ENCODE measurements at regions not wholly inside any gene's neighbourhood (a gene's known extent, or its start where the extent isn't known, plus 50 kb on each side); places are given as distances from the start of the nearest gene placed in this dataset.

DNA sequence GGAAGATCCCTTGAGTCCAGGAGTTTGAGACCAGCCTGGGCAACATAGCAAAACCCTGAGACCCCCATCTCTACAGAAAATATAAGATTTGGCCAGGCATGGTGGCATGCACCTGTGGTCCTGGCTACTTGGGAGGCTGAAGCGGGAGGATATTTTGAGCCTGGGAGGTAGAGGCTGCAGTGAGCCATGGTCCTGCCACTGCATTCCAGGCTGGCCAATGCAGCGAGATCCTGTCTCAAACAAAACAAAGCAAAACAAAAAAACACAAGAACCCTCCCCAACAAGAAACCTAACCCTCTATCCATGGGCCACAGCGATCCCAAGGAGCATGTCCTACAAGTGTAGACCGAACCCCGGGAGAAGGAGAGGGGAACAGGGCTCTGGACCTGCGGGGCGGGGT lies 133.3 kb downstream of the MGAT5B start:
- DNase-seq, result no peak

DNA sequence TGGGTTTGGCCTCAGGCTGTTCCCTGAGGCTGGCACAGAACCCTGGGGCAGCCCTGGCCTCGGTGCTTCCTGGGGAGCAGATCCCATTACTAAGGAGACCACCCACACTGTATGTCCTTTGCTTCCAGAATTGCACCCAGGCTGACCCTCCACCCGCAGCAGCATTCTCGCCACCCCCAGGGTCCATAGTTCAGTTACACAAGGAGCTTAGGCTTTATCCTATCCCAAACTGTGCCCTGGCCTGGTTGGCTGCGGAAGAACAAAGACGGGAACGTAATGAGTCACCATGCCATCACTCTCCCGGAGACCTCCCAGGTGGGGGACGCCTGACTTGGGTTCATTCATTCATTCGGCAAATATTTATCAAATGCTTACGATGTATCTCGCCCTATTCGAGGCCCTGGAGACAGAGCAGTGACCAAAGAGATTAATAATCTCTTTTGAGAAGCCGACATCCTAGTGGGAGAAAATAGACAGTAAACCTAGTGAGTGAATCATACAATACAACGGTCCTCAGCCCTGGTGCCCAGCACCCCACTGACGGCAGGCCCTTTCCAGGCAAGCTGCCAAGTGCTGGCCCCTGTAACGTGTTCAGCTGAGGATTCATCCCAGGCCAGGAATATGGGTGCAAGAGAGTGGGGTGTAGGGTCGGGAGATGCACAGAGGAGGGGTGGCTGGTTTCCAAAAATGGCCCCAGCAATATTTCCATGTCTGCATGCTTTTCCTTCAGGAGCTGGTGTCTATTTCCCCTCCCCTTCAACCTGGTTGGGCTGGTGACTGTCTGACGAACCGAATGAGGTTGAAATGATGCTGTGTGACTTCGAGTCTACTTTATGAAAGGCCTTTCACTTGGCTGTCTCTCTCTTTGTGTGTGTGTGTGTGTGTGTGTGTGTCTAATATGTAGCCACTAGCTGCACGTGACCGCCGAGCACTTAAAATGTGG lies 134.2 kb downstream of the MGAT5B start:
- DNase-seq, result no peak

DNA sequence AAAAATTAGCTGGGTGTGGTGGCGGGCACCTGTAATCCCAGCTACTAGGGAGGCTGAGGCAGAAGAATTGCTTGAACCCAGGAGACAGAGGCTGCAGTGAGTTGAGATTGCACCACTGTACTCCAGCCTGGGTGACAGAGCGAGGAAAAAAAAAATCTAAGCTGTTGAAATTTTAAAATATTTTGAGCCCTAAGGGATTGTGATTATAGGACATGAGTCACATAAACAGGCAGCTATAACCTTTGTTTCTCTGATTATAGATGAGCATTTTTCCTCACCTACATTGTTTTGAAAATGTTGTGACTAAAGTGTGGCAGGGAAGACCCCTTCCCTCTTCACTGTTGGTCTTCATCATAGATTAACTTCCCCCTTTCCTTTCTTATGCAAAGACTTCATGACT lies 135.5 kb downstream of the MGAT5B start:
- no peak for DNase-seq

DNA sequence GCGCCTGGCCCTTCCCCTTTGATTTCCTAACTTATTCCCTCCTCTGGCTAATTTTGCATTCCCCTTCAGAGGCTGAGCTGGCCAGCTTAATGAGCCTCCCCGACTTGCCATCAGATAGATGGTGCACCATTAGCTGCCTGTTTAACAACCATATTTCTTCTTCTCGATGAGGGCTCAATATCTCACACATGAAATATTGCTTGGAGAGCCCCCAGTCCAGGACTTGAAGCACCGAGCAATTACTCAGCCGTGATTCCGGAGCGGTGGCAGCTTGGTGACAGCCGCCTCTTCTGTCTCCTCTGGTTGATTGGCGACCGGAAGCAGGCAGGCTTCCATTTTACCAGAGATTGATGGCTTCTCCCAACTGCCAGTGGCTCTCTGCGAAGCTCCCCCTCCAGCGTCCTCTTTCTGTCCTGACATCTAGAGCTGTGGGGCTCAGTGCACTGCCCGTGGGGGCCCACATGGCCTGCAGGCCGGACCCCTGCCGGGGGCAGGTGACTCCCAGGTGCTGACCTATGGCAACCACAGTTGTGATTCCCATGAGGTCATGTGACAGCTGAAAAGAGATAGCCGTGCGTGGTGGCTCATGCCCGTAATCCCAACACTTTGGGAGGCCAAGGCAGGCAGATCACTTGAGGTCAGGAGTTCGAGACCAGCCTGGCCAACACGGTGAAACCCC lies 133.7 kb upstream of the SEC14L1 start:
- no peak for DNase-seq

DNA sequence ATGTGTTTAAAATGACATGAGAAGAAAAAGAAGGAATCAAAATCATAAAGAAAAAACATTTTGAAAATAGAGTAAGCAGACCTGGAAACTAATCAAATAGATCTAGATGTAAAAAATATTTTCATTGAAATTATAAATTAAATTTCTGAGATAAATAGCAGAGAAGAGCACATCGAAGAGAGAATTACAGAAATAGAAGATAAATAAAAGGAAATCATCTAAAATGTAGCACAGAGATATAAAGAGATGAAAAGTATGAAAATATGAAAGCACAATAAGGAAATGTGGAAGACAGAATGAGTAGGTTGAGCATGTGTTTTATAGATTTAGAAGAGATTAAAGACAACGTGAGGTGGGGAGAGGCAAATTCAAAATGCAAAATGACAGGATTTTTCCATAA lies 130.9 kb upstream of the SEC14L1 start:
- DNase-seq, result no peak

DNA sequence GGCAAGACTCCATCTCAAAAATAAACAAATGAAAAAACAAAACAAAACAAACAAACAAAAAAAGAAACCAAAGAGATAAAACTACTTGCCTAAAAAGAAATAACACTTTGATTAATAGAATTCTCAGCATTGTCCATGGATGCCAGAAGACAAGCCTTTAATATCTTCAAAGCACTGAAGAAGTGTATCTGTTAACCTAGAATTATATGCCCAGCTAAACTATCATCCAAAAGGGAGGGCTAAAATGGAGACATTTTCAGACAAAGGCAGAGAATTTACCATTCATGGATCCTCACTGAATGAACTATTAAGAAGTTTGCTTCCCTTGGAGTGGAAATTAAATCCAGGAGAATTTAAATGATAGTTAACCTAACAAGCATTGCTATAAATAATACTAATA lies 130.1 kb upstream of the SEC14L1 start:
- no peak for DNase-seq

DNA sequence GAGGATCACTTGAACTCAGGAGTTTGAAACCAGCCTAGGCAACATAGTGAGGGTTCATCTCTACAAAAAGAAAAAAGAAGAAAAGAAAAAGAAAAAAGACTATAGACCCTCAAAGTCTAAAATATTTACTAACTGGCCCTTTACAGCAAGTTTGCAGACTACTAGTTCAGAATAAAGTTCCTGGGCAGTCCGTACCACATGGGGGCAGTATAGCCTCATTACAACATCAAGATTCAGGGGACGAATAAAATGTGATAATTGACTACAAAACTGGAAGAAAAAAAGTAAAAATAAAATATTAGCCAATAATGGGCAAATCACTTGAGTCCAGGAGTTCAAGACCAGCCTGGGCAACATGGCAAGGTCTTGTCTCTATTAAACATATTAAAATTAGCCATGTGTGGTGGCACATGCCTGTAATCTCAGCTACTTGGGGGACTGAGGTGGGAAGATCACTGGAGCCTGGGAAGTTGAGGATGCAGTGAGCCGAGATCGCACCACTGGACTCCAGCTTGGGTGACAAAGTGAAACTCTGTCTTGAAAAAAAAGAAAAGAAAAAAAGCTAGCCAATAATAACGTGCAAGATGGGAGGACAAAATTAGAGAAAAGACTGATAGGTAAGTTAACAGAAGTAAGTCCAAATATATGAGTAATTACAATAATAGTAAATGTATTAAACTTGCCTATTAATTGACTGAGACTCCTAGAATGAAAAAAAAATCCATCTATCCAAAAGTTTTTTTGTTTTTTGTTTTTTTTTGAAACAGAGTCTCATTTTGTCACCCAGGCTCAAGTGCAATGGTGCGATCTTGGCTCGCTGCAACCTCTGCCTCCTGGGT lies 129.4 kb upstream of the SEC14L1 start:
- DNase-seq, result no peak

DNA sequence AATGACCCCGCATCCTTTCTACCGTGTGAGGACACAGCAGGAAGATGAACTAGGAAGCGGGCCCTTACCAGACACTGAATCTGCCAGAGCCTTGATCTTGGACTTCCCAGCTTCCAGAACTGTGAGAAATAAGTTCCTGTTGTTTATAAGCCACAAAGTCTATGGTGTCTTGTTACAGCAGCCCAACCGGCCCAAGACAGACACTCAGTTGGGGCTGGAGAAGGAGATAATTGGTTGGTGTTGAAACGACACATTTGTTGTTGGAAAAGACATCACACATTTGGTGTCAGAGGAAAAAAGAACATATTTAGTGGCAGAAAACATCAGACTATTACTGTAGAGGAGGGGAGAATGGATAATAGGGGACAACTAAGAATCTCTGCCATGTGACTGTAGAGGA lies 122.3 kb upstream of the SEC14L1 start:
- DNase-seq, result no peak

DNA sequence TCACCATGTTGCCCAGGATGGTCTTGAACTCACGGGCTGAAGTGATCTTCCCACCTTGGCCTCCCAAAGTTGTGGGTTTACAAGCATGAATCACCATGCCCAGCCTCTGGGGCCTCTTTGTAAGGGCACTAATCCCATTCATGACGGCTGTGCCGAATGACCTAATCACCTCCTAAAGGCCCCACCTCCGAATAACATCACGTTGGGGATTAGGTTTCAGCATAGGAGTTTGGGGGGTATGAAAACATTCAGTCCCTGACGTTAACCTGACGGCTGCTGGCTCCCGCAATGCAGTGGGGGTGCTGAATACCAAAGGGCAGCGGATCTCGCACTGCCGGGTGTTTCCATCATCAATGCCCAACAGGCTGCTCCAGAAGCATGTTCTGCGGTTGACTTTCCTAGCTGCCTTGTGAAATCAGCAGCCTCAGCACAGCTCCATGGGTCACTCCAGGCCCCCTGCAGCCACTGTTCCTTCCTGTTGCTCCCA lies 120.8 kb upstream of the SEC14L1 start:
- no peak for DNase-seq

DNA sequence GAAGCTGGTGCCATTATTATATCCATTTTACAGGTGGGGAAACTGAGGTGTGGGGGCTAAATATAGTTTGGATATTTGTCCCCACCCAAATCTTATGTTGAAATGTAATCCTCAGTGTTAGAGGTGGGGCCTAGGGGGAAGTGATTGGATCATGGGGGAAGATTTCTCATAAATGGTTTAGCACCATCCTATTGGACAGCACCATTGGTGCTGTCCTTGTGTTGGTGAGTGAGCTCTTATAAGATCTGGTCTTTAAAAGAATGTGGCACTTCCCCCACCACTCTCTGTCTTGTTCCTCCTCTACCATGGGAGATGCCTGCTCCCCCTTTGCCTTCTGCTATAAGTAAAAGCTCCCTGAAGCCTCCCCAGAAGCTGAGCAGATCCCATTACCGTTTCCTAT lies 119.8 kb upstream of the SEC14L1 start:
- no peak for DNase-seq

DNA sequence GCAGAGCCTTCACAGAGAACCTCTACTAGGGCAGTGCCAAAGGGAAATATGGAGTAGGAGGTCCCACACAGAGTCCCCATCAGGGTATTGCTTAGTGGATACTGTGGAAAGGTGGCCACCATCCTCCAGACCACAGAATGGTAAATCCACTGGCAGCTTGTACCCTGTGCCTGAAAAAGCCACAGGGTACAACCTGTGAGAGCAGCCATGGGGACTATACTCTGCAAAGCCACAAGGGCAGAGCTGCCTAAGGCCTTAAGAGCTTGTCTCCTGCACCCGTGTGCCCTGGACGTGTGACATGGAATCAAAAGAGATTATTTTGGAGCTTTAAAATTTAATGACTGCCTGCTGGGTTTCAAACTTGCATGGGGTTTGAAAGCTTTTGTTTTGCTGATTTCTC lies 118.0 kb upstream of the SEC14L1 start:
- no peak for DNase-seq

DNA sequence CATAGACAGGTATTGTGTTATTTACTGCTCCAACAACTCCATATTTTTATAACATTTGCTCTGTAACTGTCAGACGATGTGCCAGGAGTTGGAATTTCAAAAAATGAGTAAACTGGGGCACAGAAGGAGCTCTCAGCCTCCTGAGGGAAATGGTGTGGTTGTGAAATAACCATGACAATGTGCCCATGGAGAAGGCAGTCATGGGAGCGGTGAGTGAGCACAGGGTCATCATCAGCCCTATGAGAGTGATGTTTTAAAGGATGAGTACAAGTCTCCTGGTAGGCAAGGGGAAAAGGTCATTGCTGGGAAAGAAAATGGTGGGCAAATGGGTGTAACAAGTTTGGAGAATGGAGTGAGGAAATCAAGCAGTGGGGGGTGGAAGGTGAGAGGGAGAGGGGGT lies 115.0 kb upstream of the SEC14L1 start:
- DNase-seq, result no peak

DNA sequence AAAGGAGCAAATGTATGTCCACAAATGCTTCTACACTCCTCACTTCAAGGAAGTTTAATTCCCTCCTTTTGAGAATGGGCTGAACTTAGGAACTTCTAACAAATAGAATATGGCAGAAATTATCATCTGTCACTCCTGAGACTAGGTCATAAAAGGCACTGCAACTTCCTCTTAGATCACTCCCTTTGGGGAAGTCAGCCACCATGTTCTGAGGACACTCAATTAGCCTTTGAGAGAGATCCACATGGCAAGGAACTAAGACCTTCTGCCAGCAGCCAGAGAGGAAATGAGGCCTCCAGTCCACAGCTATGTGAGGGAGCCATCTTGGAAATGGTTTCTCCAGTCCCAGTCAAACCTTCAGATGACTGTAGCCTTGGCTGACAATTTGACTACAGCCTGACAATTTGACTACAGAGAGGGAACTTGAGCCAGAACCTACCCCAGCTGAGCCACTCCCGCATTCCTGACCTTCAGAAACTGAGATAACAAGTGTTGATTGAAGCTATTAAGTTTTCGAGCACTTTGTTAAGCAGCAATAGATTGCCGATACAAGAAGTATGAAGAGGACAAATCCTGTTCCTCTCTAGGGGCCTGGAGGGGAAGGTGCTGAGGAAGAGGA lies 113.4 kb upstream of the SEC14L1 start:
- DNase-seq, result no peak

DNA sequence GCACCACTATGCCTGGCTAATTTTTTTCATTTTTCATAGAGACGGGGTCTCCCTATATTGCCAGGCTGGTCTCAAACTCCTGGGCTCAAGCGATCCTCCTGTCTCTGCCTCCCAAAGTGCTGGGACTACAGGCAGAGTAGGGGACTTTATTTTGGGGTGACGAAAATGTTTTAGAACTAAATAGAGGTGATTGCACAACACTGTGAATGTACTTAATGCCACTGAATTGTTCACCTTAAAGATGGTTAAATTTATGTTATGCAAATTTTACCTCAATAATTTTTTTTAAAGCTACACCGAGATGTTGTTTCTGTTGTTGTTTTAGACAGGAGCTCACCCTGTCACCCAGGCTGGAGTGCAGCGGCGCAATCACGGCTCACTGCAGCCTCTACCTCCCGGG lies 111.9 kb upstream of the SEC14L1 start:
- no peak for DNase-seq

DNA sequence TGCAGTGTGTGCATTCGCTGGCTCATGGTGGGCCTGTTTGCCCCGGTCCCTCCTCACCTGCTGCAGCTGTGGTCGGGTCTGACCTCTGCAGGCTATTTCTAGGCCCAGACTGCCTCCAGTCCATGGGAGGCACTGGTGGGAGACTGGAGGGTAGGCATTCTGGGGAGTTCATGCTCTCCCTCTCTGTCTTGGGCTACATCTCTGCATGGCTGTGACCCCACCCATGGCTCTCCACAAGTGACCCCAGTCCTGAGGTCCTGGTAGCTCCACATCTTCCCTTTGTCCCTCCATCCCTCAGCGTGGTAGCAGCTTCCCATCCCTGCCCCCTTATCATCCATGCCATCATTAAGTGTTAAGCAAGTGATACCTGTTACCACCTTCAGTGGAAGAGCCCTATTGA lies 107.8 kb upstream of the SEC14L1 start:
- no peak for DNase-seq

DNA sequence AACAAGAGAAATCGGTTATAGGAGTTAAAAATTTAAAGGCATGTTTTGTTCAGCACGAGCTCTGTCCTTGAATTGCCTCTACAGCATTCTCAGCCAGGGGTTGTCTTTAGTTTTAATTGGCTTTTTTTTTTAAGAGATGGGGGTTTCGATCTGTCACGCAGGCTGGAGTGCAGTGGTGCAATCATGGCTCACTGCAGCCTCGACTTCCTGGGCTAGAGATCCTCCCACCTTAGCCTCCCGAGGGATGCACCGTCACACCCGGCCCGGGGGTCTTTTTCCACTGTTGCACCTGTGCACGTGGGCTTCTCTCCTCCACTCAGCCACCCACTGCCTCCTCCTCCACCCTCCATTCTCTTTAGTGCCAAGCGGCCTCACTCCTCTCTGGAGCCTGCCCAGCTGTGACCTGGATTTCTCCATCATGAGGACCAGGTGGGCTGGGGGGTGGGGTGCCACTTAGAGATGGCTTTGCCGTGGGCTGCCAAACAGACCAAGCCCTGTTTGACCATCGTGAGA lies 106.8 kb upstream of the SEC14L1 start:
- peak; percentile 36 for DNase-seq

DNA sequence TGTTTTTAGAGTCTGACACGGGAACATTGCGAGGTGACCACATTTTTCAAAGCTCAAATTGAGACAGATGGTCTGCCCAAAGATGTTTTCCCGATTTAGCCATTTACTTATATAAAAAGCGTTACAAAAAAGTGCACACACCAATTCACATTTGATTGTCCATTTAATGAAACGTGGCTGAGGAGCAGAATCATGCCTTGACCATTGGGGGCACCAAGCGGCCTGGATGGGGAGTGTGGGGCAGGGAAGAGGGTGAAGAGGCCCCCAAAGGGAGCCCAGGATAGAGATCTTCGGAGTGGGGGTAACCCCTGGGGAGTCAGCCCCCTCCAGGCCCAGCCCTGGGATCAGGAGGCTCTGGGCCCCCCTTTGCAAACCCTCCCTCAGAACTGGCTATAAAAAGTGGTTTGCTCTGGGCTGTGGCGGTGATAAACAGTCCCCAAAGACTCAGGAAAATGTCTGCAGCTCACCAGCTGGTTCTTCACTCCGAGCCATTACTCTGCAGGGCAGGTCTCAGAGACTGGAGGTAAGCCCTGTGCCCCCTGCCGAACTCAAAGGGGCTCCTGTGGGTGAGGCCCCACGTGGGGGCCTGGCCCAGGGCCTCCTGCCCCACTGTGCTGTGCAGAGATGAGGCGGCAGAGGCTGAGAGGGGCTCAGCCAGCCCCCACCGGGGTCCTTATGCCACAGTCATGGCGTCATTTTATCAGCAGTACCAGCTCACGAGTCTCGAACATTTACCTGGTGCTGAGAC lies 105.9 kb upstream of the SEC14L1 start:
- no peak for DNase-seq

DNA sequence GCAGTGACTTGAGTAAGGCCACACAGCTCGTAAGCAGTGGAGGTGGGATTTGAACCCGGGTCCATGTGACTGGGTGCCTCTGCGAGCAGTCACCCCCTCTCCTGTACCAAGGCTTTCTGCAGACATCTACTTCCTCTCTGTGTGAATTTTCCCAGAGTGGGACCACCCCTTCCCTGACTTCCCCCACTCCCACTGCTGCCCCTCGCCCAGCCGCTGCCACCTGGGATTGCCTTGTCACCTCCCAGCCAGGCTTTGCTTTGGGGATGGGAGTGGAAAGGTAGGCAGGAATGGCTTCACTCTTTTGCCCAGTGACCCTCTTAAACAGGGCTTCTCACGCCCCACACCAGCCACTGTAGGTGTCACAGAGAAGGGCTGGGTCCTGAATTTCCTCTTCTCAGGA lies 105.2 kb upstream of the SEC14L1 start:
- no peak for DNase-seq

DNA sequence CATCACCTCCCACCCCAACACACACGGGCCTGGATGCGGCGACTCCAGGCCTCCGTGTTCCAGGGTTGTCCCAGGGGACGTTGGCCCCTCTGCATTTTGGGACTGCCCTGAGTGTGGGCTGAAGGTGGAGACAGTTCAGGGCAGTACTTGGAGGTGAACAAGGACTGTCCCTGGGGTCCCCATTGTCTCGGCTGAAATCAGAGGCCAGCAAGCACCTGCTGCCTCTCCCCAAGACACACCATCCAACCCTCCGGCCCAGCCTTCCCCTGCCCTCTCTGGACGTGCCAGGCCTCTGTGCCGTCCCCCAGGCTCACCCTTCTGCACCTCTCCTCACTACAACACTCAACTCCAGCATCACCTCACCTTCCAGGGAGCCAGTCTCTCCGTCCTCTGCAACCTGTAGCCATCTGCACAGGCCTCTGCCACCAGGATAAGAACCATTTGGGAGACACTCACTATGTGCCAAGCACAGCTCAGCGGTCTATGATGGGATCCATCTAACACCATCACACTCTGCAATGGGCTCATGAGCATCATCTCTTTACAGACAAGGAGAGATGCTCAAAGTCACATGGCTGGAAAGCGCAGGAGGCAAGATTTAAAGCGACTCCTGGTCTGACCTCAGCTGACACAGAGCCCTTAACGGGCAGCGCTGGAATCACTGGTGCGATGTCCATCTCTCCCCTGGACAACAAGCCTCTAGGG lies 104.5 kb upstream of the SEC14L1 start:
- no peak for DNase-seq

DNA sequence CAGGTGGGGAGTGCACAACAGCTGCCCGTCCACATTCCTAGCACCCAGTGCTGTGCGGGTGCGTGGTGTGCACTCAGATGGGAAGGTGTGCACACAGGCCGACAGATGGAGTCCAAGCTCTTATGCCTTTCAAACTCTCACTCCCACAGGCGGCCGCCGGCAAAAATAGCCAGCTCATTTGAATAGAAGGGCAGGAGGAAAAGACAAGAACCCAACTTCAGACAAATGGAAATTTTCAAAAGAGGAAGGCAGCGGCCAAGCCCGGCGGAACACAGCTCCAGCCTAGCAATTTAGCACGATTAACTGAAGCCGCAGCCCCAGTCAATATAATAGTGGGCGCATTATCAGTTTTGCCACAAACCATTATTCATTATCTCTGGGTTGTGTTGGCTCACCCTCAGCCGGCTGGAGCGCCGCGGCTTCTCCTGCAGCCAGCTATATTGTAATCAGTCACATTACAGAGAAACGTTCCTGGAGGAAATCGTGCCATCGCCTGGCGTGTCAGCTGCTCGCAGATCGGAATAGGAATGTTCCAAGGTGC lies 103.9 kb upstream of the SEC14L1 start:
- DNase-seq, result peak; percentile 62

DNA sequence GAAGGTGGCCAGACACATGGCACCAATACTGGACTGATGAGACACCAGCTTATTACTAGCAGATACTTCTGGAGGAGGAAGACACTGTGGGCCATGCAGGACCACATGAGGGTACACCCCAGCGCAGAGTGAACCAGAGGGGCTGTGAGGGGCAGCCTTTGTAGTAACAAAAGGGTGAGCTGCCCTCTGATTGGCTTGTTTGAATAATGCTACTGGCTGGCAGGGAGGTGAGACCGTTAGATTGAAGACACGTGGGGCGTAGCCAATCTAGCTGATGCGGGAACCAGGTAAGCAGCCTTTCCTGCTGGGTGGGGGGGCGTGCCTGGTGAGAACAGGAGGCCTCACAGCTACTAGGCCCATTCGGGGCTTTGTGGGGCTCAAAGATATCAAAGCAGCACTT lies 102.8 kb upstream of the SEC14L1 start:
- DNase-seq, result no peak

All from NCI-H1092 (cell line).